ENCODE measurements at regions not wholly inside any gene's neighbourhood (a gene's known extent, or its start where the extent isn't known, plus 50 kb on each side); places are given as distances from the start of the nearest gene placed in this dataset.

- in situ Hi-C loops (cut with MboI; ENCODE audit: low sequenced_read_pairs): no loop called here
These were observed 83.2 kb upstream of the DNAH14 start for GRCh38 chr1:224846119-224846907.

GRCh38 chr1:224850446-224850845, 79.0 kb upstream of the DNAH14 start:
- in situ Hi-C loops (cut with MboI; ENCODE audit: low sequenced_read_pairs): loop anchor here (10.0 kb wide), 1 partner anchor 336 kb away; no protein-coding TSS in a partner anchor

- in situ Hi-C loops (cut with MboI; ENCODE audit: low sequenced_read_pairs): loop anchor here (10.0 kb wide), 1 partner anchor 337 kb away; no protein-coding TSS in a partner anchor
These were observed 78.1 kb upstream of the DNAH14 start for GRCh38 chr1:224851210-224851847.

GRCh38 chr1:224851848-224852261, 77.6 kb upstream of the DNAH14 start:
- in situ Hi-C loops (cut with MboI; ENCODE audit: low sequenced_read_pairs): loop anchor here (10.0 kb wide), 1 partner anchor 337 kb away; no protein-coding TSS in a partner anchor

- in situ Hi-C loops (cut with MboI; ENCODE audit: low sequenced_read_pairs): loop anchor here (10.0 kb wide), 1 partner anchor 338 kb away; no protein-coding TSS in a partner anchor
These were observed 76.4 kb upstream of the DNAH14 start for GRCh38 chr1:224852901-224853568.

GRCh38 chr1:224856973-224857372, 72.5 kb upstream of the DNAH14 start:
- in situ Hi-C loops (cut with MboI; ENCODE audit: low sequenced_read_pairs): loop anchor here (10.0 kb wide), 1 partner anchor 342 kb away; no protein-coding TSS in a partner anchor

- in situ Hi-C loops (cut with MboI; ENCODE audit: low sequenced_read_pairs): loop anchor here (10.0 kb wide), 1 partner anchor 345 kb away; no protein-coding TSS in a partner anchor
These were observed 69.8 kb upstream of the DNAH14 start for GRCh38 chr1:224859651-224860050.

GRCh38 chr1:224860488-224861338, 68.8 kb upstream of the DNAH14 start:
- in situ Hi-C loops (cut with MboI; ENCODE audit: low sequenced_read_pairs): no loop called here

GRCh38 chr1:224861339-224861716, 68.1 kb upstream of the DNAH14 start:
- in situ Hi-C loops (cut with MboI; ENCODE audit: low sequenced_read_pairs): no loop called here

- in situ Hi-C loops (cut with MboI; ENCODE audit: low sequenced_read_pairs): no loop called here
These were observed 66.0 kb upstream of the DNAH14 start for GRCh38 chr1:224863486-224863885.

GRCh38 chr1:224864006-224864405, 65.5 kb upstream of the DNAH14 start:
- in situ Hi-C loops (cut with MboI; ENCODE audit: low sequenced_read_pairs): no loop called here

GRCh38 chr1:224865510-224865909, 64.0 kb upstream of the DNAH14 start:
- in situ Hi-C loops (cut with MboI; ENCODE audit: low sequenced_read_pairs): no loop called here

- in situ Hi-C loops (cut with MboI; ENCODE audit: low sequenced_read_pairs): no loop called here
These were observed 62.5 kb upstream of the DNAH14 start for GRCh38 chr1:224866940-224867339.

GRCh38 chr1:224867715-224868114, 61.8 kb upstream of the DNAH14 start:
- in situ Hi-C loops (cut with MboI; ENCODE audit: low sequenced_read_pairs): no loop called here

- in situ Hi-C loops (cut with MboI; ENCODE audit: low sequenced_read_pairs): no loop called here
These were observed 56.5 kb upstream of the DNAH14 start for GRCh38 chr1:224872832-224873433.

- in situ Hi-C loops (cut with MboI; ENCODE audit: low sequenced_read_pairs): no loop called here
These were observed 55.8 kb upstream of the DNAH14 start for GRCh38 chr1:224873434-224874369.

- in situ Hi-C loops (cut with MboI; ENCODE audit: low sequenced_read_pairs): no loop called here
These were observed 54.7 kb upstream of the DNAH14 start for GRCh38 chr1:224874775-224875174.

- in situ Hi-C loops (cut with MboI; ENCODE audit: low sequenced_read_pairs): no loop called here
These were observed 50.2 kb upstream of the DNAH14 start for GRCh38 chr1:224879162-224879803.

Measured in HL-60/S4 treated with phorbol 12-myristate 13-acetate at 8.2 ng/mL for 4 days and 3 days (cell line).